HG03066 (cell line): ENCODE measurements at regions not wholly inside any gene's neighbourhood (a gene's known extent, or its start where the extent isn't known, plus 50 kb on each side); places are given as distances from the start of the nearest gene placed in this dataset.

Experiments
- ATAC-seq: cut with Tn5 transposase; IDR thresholded peaks from one replicate; pipeline ENCODE4 v1.9.1; 2021; ENCODE audit warnings: low read depth; ENCODE audit not compliant: unreplicated experiment

DNA sequence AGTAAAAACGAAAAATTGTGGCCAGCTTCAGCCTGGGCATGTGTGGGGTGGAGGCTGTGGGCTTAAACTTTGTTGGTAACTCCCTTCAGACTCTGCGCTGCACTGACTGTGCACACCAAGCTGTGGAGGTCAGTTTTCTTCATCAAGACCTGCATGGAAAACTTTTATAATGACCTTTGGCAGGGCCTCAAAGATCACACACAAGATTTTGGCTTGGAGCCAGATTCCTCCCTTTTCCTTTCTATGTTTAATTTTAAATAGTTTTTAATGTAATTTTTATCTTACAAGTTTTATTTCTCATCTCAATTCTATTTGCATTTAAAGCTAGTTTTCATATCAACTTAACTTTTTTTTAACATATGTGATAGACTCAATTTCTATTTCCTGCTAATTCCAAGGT, 1211.1 kb upstream of the CDH18 start:
- ATAC-seq: no peak

- ATAC-seq: no peak
Observed at GRCh38 chr5:21195145-21195544, 1207.1 kb upstream of the CDH18 start.

GRCh38 chr5:21185536-21185935, 1197.5 kb upstream of the CDH18 start:
- ATAC-seq: no peak

- ATAC-seq: no peak
Observed at GRCh38 chr5:21184581-21184980, 1196.6 kb upstream of the CDH18 start.

- ATAC-seq: no peak
Observed at GRCh38 chr5:21181609-21182125, 1193.7 kb upstream of the CDH18 start.

- ATAC-seq: no peak
Observed at GRCh38 chr5:21173526-21173925, 1185.5 kb upstream of the CDH18 start.

DNA sequence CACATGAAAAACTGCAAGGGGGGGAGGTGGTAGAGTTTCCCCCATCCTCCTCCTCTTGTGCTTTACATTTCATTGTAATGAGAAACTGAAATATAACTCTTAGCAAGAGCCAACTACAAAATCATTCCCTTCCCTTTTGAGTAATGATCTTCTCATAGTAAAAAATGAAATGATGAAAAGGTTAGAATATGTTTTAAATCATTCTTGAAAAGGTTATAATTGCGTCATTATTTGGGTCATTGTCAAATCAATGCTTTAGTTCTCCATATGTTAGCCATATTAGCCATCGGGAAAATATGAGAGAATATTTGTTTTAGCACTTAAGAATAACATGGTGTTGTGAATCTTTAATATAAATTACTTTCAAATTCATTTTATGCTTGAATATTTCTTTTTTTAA, 1185.0 kb upstream of the CDH18 start:
- ATAC-seq: no peak

DNA sequence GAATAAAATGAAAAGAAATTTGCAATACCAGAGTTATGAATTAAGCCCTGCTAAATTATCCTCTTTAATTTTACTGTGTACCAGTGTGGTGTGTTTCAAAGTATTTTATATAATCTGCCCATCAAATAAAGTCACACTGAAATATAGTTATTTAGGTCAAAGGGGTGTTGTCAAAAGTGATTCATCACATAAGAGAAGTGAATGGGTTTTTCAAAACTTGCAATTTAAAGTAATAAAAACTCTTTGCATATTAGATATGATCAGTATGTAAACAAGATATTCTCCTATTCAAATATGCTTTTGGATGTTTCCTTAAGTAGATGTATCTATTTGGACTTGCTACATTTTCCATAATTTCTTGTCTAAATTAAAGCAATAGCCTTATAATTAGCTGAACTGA, 1183.0 kb upstream of the CDH18 start:
- no peak for ATAC-seq

- no peak for ATAC-seq
Observed at GRCh38 chr5:21168557-21168956, 1180.6 kb upstream of the CDH18 start.

- ATAC-seq: no peak
Observed at GRCh38 chr5:21165344-21165743, 1177.3 kb upstream of the CDH18 start.

GRCh38 chr5:21164425-21164824, 1176.4 kb upstream of the CDH18 start:
- no peak for ATAC-seq

GRCh38 chr5:21159510-21160059, 1171.6 kb upstream of the CDH18 start:
- no peak for ATAC-seq

GRCh38 chr5:21154526-21154925, 1166.5 kb upstream of the CDH18 start:
- no peak for ATAC-seq

DNA sequence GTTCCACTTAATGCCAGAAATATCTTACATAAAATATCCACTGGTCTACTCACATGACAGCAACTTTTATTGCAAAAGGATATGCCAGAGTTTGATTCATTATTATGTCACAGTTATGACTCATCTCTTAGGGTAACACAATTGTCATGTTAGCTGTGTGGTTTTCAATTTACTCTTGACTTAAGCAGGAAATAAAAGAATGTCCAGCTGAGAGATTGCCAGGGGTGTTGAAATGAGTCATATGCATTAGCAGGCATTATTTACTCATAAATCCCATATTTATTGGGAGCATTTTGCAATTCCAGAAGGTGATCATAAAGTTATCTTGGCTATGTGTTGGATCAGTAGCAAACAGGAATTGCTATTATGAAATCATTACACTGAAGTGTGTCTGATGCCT, 1164.6 kb upstream of the CDH18 start:
- ATAC-seq: no peak

DNA sequence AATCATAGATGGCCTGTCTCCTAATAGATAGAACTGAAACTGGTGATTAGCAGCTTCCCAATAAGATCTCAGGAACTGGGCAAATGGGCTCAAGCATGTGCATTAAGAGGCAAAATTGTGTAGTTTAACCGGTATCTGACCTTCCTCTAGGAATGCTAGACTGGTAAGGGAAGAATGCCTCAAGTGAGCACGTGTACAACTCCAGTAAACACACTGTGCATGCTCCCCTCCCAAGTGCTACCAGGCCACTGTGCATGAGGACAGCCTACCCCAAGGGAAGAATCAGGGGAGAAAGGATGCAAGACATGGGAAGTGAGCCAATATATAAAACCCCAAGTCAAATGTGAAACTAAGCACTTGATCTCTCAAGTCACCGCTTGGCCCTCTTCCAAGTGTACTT, 1157.4 kb upstream of the CDH18 start:
- no peak for ATAC-seq

- no peak for ATAC-seq
Observed at GRCh38 chr5:21143686-21144085, 1155.7 kb upstream of the CDH18 start.

DNA sequence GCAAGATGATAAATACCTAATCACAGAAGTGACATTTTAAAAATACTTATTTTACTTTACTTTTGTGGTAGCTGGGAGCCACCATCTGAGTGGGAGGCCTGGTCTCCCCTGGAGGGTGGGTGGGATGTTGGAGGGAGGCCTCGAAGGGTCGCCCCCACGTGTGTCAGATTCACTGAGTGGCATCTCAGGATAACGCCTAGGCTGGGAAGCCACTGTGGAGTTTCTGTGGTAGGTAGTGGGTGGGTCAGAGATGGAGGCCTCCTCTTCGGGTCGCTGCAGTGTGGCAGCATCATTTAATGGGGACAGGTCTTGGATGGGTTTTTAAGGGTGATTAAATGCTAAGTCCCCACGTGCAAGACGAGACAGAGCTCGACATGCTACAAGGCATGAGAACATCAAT, 1154.8 kb upstream of the CDH18 start:
- no peak for ATAC-seq

- no peak for ATAC-seq
Observed at GRCh38 chr5:21140987-21141386, 1153.0 kb upstream of the CDH18 start.

DNA sequence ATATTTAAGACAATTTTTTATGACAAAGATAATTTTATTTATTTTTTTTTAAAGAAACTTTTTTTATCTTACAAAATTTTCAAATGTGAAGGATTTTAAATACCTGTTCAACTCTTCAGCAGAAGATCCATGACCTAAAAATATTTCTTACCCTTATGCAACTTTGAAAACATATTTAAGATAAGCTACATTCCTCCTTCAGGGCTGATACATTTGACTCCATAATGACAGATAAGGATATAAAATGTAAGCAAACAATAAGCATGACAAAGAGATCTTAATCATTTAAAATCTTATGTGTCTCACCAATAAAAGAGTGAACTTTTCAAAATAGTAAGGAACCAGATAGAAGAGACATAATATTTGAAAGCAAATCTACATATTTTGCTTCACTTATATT, 1138.2 kb upstream of the CDH18 start:
- no peak for ATAC-seq

DNA sequence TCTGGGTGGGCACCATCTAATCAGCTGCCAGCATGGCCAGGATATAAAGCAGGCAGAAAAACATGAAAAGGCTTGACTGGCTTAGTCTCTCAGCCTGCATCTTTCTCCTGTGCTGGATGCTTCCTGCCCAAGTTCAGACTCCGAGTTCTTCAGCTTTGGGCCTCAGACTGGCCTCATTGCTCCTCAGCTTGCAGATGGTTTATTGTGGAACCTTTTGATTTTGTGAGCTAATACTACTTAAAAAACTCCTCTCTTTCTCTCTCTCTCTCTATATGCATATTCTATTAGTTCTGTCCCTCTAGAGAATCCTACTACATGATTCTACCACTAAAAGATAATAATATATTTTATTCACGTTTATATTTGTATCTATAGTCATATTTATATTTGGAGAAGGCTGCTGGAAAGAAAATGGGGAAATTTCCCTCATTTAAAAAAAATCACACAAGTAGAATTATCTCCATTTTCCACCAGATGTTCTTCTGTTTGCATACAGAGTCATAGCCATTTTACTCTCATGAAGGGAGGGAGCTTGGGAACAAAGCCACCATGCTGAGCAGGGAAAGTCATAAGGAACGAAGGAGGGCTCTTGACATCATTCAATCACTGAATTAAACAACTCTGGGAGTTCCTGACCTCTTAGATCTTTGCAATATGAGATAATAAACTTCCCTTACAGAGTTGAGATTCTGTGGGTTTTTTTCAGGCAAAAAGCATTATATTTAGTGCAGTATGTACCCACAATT, 1137.4 kb upstream of the CDH18 start:
- ATAC-seq: no peak

DNA sequence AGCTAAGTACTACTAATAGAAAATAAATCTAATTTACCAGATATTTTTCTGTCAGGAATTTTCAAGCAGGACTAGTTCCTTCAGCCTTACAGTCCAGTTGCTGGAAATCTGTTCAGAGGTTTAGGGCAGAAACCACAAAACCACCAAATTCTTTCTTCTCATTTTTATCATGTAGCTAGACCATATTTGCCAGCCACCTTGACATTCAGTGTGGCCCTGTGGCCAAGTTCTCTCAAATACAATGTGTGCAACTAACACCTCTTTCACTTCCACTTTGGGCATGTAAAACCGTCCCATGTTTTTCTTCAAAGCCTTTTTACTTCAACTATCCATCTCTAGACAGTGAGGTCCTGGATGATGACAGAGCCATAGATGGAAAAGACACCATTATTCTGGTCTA, 1133.2 kb upstream of the CDH18 start:
- ATAC-seq: no peak

- ATAC-seq: no peak
Observed at GRCh38 chr5:21097661-21098060, 1109.7 kb upstream of the CDH18 start.
